PC-9 (cell line): ENCODE measurements at regions not wholly inside any gene's neighbourhood (a gene's known extent, or its start where the extent isn't known, plus 50 kb on each side); places are given as distances from the start of the nearest gene placed in this dataset.

Source experiments
- BruUV-seq: library from RNA; stranded (reverse); fragments of 400-500 nt; replicated peaks from 2 replicates; lab custom pipeline; 2021; lab: Mats Ljungman, UMichigan
- CTCF ChIA-PET: fragments of 300-600 bp; sonication (Branson Sonifier 250); formaldehyde crosslinking; loops from one replicate; lab custom pipeline; 2022; ENCODE audit warnings: antibody characterized with exemption; lab: Charles Lee
- POLR2A ChIA-PET: fragments of 300-600 bp; sonication (Branson Sonifier 250); formaldehyde crosslinking; loops from one replicate; lab custom pipeline; 2022; ENCODE audit warnings: antibody characterized with exemption; ENCODE audit not compliant: unreplicated experiment; lab: Charles Lee
- DNase-seq, 2 experiments: peaks; one replicate each; pipeline versions ENCODE4 v3.0.0 to v3.0.0-alpha.2; 2015 to 2022; ENCODE audit warnings: mixed read lengths in 1 of 2
- H2AFZ ChIP-seq: fragments of 200-600 bp; sonication (generic); 2 replicates; pipeline ENCODE4 v1.8.1; 2017; ENCODE audit warnings: antibody characterized with exemption
- H3F3A ChIP-seq: fragments of 200-600 bp; sonication (generic); 2 replicates; pipeline ENCODE4 v1.8.1; 2017; ENCODE audit warnings: antibody characterized with exemption, mild to moderate bottlenecking, low read depth; ENCODE audit not compliant: insufficient read depth
- H3K27ac ChIP-seq: fragments of 200-600 bp; sonication (generic); 2 replicates; pipeline ENCODE4 v1.6.1; 2016; ENCODE audit warnings: mixed run types
- H3K27me3 ChIP-seq: fragments of 200-600 bp; sonication (generic); 2 replicates; pipeline ENCODE4 v1.6.1; 2016; ENCODE audit warnings: low read depth, mixed run types; ENCODE audit not compliant: insufficient read depth
- H3K36me3 ChIP-seq: fragments of 200-600 bp; sonication (generic); 2 replicates; pipeline ENCODE4 v1.6.1; 2016; ENCODE audit warnings: low read depth, mixed run types
- H3K4me1 ChIP-seq: fragments of 200-600 bp; sonication (generic); replicated peaks from 2 replicates; pipeline ENCODE4 v1.6.1; 2016; ENCODE audit warnings: mixed run types; ENCODE audit not compliant: insufficient read depth
- H3K4me2 ChIP-seq: fragments of 200-600 bp; sonication (generic); 2 replicates; pipeline ENCODE4 v1.6.1; 2017; ENCODE audit warnings: mixed run types
- H3K4me3 ChIP-seq: fragments of 200-600 bp; sonication (generic); 2 replicates; pipeline ENCODE4 v1.6.1; 2016; ENCODE audit warnings: mixed run types
- H3K79me2 ChIP-seq: fragments of 200-600 bp; sonication (generic); 2 replicates; pipeline ENCODE4 v1.6.1; 2017; ENCODE audit warnings: low read depth, mixed run types
- H3K9me2 ChIP-seq: fragments of 200-600 bp; sonication (generic); 2 replicates; pipeline ENCODE4 v1.8.1; 2017; ENCODE audit warnings: mild to moderate bottlenecking; ENCODE audit not compliant: insufficient read depth
- H3K9me3 ChIP-seq: fragments of 200-600 bp; sonication (generic); 2 replicates; pipeline ENCODE4 v1.8.1; 2016; ENCODE audit warnings: low read depth; ENCODE audit not compliant: insufficient read depth
- H4K20me1 ChIP-seq: fragments of 200-600 bp; sonication (generic); 2 replicates; pipeline ENCODE4 v1.8.1; 2017; ENCODE audit not compliant: insufficient read depth
- CTCF ChIP-seq: fragments of 200-600 bp; sonication (generic); conservative IDR thresholded peaks from 2 replicates; pipeline ENCODE4 v1.6.1; 2017; ENCODE audit warnings: mixed run types, antibody characterized with exemption, mild to moderate bottlenecking, moderate library complexity
- EZH2 ChIP-seq: fragments of 200-600 bp; sonication (generic); IDR thresholded peaks from 2 replicates; pipeline ENCODE4 v1.8.0; 2017; ENCODE audit warnings: antibody characterized with exemption, low read depth
- intact Hi-C: fragments of 100-400 bp; cut with micrococcal nuclease; formaldehyde crosslinking; loops from one replicate; pipeline ENCODE4 v1.10.0; 2022; ENCODE audit not compliant: unreplicated experiment

GRCh38 chr3:147117631-147118030, 288.7 kb downstream of the ZIC4 start:
- CTCF ChIA-PET = no interaction called here
- Histone ChIP-seq H4K20me1 (no peaks in the 10 kb centered on the region), H3K79me2 (no peaks in the 10 kb centered on the region), H3K9me3 (no peaks in the 10 kb centered on the region), H3K9me2 (no peaks in the 10 kb centered on the region), H2AFZ (no peak overlapping the region), H3F3A (no peaks in the 10 kb centered on the region), H3K27me3 (no peaks in the 10 kb centered on the region), H3K4me2 (no peak overlapping the region), H3K36me3 (no peaks in the 10 kb centered on the region), H3K4me1 (no peaks in the 10 kb centered on the region), H3K4me3 (no peak overlapping the region), H3K27ac (no peak overlapping the region)
- POLR2A ChIA-PET = interaction anchor here (0.5 kb wide), 1 partner anchor 110 kb away, joined by 4 read pairs; no protein-coding TSS in a partner anchor
- no peak for DNase-seq
- intact Hi-C loops = no loop called here
- TF ChIP-seq EZH2 (no peak), CTCF (no peak)
- no TSS peak for BruUV-seq

GRCh38 chr3:147113293-147114044, 292.9 kb downstream of the ZIC4 start:
- H4K20me1 ChIP-seq = no peaks in the 10 kb centered on the region
- ChIA-PET CTCF (no interaction called here), POLR2A (no interaction called here)
- no peaks in the 10 kb centered on the region for H3K4me1 ChIP-seq
- no peak overlapping the region for H3K27ac ChIP-seq
- H3K4me2 ChIP-seq = no peak overlapping the region
- H3K36me3 ChIP-seq = no peaks in the 10 kb centered on the region
- no peaks in the 10 kb centered on the region for H3K9me3 ChIP-seq
- TF ChIP-seq CTCF (no peak), EZH2 (no peak)
- no peak overlapping the region for H2AFZ ChIP-seq
- peak in 1 of 2 experiments; percentile 3 for DNase-seq
- BruUV-seq = no TSS peak
- no peaks in the 10 kb centered on the region for H3K27me3 ChIP-seq
- no peaks in the 10 kb centered on the region for H3F3A ChIP-seq
- H3K4me3 ChIP-seq = no peak overlapping the region
- 0 out of 2 replicates have a peak, but pooled peaks cover 7% of the 10 kb centered on the region for H3K9me2 ChIP-seq
- H3K79me2 ChIP-seq = no peaks in the 10 kb centered on the region
- intact Hi-C loops = no loop called here

GRCh38 chr3:147099076-147099475, 307.3 kb downstream of the ZIC4 start:
- Histone ChIP-seq H3K9me3 (no peaks in the 10 kb centered on the region), H3K79me2 (no peaks in the 10 kb centered on the region), H3K4me2 (no peak overlapping the region), H3K9me2 (no peaks in the 10 kb centered on the region), H3K27ac (no peak overlapping the region), H3K36me3 (no peaks in the 10 kb centered on the region), H3F3A (no peaks in the 10 kb centered on the region), H2AFZ (no peak overlapping the region), H3K4me3 (no peak overlapping the region), H4K20me1 (no peaks in the 10 kb centered on the region), H3K27me3 (no peaks in the 10 kb centered on the region), H3K4me1 (no peaks in the 10 kb centered on the region)
- TF ChIP-seq CTCF (no peak), EZH2 (no peak)
- ChIA-PET CTCF (no interaction called here), POLR2A (no interaction called here)
- no TSS peak for BruUV-seq
- intact Hi-C loops = loop anchor here (10.0 kb wide), 1 partner anchor 1616 kb away; no protein-coding TSS in a partner anchor
- no peak for DNase-seq
